GM12878 (cell line): ENCODE measurements at regions not wholly inside any gene's neighbourhood (a gene's known extent, or its start where the extent isn't known, plus 50 kb on each side); places are given as distances from the start of the nearest gene placed in this dataset.

Source experiments
- BACH1 ChIP-seq: fragments of 450-650 bp; IDR thresholded peaks from 2 replicates; pipeline ENCODE4 v1.6.1; 2017; ENCODE audit warnings: mild to moderate bottlenecking, borderline replicate concordance
- BCL11A ChIP-seq: IDR thresholded peaks from 2 replicates; pipeline ENCODE4 v1.6.1; 2011; ENCODE audit warnings: low read depth, low read length
- CEBPB ChIP-seq, 2 experiments: fragments of 150-350 bp in 1 of 2; IDR thresholded peaks; 2 replicates each; pipeline ENCODE4 v1.6.1; 2012 to 2014; ENCODE audit warnings: low read depth in 2 of 2, low read length in 2 of 2, borderline replicate concordance in 1 of 2, inconsistent platforms in 1 of 2
- CHD1 ChIP-seq: IDR thresholded peaks from 2 replicates; pipeline ENCODE4 v1.6.1; 2012; ENCODE audit warnings: low read depth, low read length, improper control_type of control experiment
- CREM ChIP-seq: IDR thresholded peaks from 2 replicates; pipeline ENCODE4 v1.6.1; 2014; ENCODE audit warnings: antibody characterized with exemption, low read depth
- ETV6 ChIP-seq, 2 experiments: fragments of 450-650 bp in 1 of 2; IDR thresholded peaks in 1 of 2; conservative IDR thresholded peaks in 1 of 2; 2 replicates each; pipeline ENCODE4 v1.6.1; 2014; ENCODE audit warnings: antibody characterized with exemption in 1 of 2, borderline replicate concordance in 1 of 2, low read depth in 1 of 2, mild to moderate bottlenecking in 1 of 2, moderate library complexity in 1 of 2
- EZH2 ChIP-seq: IDR thresholded peaks from 2 replicates; pipeline ENCODE4 v1.6.1; 2012; ENCODE audit warnings: low read depth, mild to moderate bottlenecking, control low read depth, inconsistent platforms, low read length, borderline replicate concordance; ENCODE audit not compliant: control insufficient read depth
- FOS ChIP-seq: IDR thresholded peaks from 3 replicates; pipeline ENCODE4 v1.6.1; 2011; ENCODE audit warnings: borderline replicate concordance; ENCODE audit not compliant: insufficient read length; ENCODE audit errors: extremely low read depth
- GABPA ChIP-seq: IDR thresholded peaks from 2 replicates; pipeline ENCODE4 v1.6.1; 2014; ENCODE audit warnings: antibody characterized with exemption, low read depth, mild to moderate bottlenecking, inconsistent platforms
- MXI1 ChIP-seq: fragments of 150-350 bp; IDR thresholded peaks from 2 replicates; pipeline ENCODE4 v1.6.1; 2011; ENCODE audit warnings: low read depth, mild to moderate bottlenecking, inconsistent platforms, low read length, improper control_type of control experiment
- NFIC ChIP-seq: IDR thresholded peaks from 2 replicates; pipeline ENCODE4 v1.6.1; 2012; ENCODE audit warnings: low read depth, mild to moderate bottlenecking, inconsistent platforms, low read length, moderate library complexity
- RBBP5 ChIP-seq: fragments of 200-600 bp; sonication (generic); conservative IDR thresholded peaks from 2 replicates; pipeline ENCODE4 v1.6.1; 2016
- SUZ12 ChIP-seq: fragments of 200-600 bp; sonication (generic); IDR thresholded peaks from one replicate; pipeline ENCODE4 v1.6.1; 2018; ENCODE audit warnings: antibody characterized with exemption, mild to moderate bottlenecking; ENCODE audit not compliant: unreplicated experiment
- TAF1 ChIP-seq: IDR thresholded peaks from 2 replicates; pipeline ENCODE4 v1.6.1; 2011; ENCODE audit warnings: mild to moderate bottlenecking, low read depth, low read length, borderline replicate concordance
- TBL1XR1 ChIP-seq: IDR thresholded peaks from 2 replicates; pipeline ENCODE4 v1.6.1; 2012; ENCODE audit warnings: low read depth, low read length, improper control_type of control experiment
- TCF7 ChIP-seq: IDR thresholded peaks from 2 replicates; pipeline ENCODE4 v1.6.1; 2014; ENCODE audit warnings: antibody characterized with exemption, borderline replicate concordance
- WRNIP1 ChIP-seq: IDR thresholded peaks from 2 replicates; pipeline ENCODE4 v1.6.1; 2011; ENCODE audit warnings: low read depth, low read length, improper control_type of control experiment, borderline replicate concordance
- ZBTB11 ChIP-seq: fragments of 450-650 bp; formaldehyde crosslinking; IDR thresholded peaks from 2 replicates; pipeline ENCODE4 v1.5.0; 2022; ENCODE audit warnings: mild to moderate bottlenecking, missing genetic modification characterization
- ZNF217 ChIP-seq: fragments of 450-650 bp; IDR thresholded peaks from 2 replicates; pipeline ENCODE4 v1.6.1; 2017; ENCODE audit warnings: antibody characterized with exemption, mild to moderate bottlenecking
- ZNF24 ChIP-seq: fragments of 450-650 bp; IDR thresholded peaks from 2 replicates; pipeline ENCODE4 v1.6.1; 2017; ENCODE audit warnings: antibody characterized with exemption, mild to moderate bottlenecking
- TF ChIP-seq, protein P1 (sequence below): fragments of 450-650 bp; IDR thresholded peaks from 2 replicates; pipeline ENCODE4 v1.6.1; 2017; ENCODE audit warnings: borderline replicate concordance
- TF ChIP-seq, protein P2 (sequence below): fragments of 450-650 bp; conservative IDR thresholded peaks from 2 replicates; pipeline ENCODE4 v1.6.1; 2017; ENCODE audit warnings: mild to moderate bottlenecking, moderate library complexity
- TF ChIP-seq, protein P3 (sequence below): IDR thresholded peaks from 2 replicates; pipeline ENCODE4 v1.6.1; 2011; ENCODE audit warnings: low read depth, mild to moderate bottlenecking, low read length, moderate library complexity, borderline replicate concordance; ENCODE audit errors: extremely low read depth

DNA sequence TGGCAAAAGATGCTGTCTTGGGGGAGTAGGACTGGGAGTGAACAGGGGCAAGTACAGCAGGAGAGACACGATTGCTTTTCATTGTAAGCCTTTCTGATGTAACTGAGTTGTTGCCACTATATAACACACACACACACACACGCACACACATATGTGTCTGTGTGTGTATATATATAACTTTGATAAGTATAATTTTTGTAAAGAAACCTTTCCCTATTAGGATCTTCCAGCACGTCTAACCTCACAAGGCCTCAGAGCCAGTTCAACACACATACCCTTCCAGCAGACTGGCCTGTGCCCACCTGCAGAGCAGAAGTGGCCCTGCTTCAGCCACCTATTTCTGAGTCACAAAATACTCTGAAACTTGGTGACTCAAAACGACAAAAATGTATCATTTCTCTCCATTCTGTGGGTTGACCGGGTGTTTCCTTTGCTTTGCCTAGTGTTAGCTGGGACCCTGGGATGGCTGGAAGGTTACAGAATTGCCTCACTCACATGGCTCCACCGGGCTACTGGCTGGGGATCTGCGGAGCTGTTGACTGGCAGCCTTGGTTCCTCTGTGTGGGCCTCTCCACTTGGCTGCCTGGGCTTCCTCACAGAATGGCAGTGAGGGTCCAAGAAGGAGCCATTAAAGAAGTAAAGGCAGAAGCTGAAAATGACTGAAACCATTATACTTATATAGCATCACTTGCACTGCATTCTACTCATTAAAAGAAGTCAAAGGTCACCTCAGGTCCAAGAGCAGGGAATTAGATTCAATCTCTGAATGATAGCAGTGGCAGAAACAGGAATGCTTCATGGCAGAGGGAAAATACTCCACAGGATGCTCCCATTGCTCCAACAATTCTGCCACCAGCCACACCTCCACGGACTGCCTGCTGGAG, 126.4 kb downstream of the BANF2 start (continued):
- TF ChIP-seq RBBP5 (no peak), ZNF217 (no peak), SUZ12 (no peak), EZH2 (no peak), WRNIP1 (no peak), TBL1XR1 (peak; percentile 89), TAF1 (0 out of 2 replicates have a peak, but pooled peaks have one; percentile 18), CHD1 (no peak), ZBTB11 (CRISPR knock-in tag) (no peak), NFIC (peak; percentile 99), FOS (no peak), CEBPB (IDR thresholded peaks at IDR 0.05; ENCODE audit: borderline replicate concordance in 1 of 2, low read depth in 2 of 2, low read length in 2 of 2) (peak in 1 of 2 experiments; percentile 94; a peak in 1 of 4 replicates), MXI1 (no peak), ZNF24 (no peak), GABPA (peak; percentile 79), TCF7 (peak; percentile 86), BCL11A (peak; percentile 100), BACH1 (peak; percentile 77), ETV6 (conservative IDR thresholded peaks at IDR 0.05 in 1 of 2, IDR thresholded peaks at IDR 0.05 in 1 of 2; ENCODE audit: borderline replicate concordance in 1 of 2, low read depth in 1 of 2) (peak in 1 of 2 experiments; percentile 87; a peak in 2 of 4 replicates), CREM (peak; percentile 97)
- TF ChIP-seq, protein P1, sequence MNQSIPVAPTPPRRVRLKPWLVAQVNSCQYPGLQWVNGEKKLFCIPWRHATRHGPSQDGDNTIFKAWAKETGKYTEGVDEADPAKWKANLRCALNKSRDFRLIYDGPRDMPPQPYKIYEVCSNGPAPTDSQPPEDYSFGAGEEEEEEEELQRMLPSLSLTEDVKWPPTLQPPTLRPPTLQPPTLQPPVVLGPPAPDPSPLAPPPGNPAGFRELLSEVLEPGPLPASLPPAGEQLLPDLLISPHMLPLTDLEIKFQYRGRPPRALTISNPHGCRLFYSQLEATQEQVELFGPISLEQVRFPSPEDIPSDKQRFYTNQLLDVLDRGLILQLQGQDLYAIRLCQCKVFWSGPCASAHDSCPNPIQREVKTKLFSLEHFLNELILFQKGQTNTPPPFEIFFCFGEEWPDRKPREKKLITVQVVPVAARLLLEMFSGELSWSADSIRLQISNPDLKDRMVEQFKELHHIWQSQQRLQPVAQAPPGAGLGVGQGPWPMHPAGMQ: no peak
- TF ChIP-seq, protein P2, sequence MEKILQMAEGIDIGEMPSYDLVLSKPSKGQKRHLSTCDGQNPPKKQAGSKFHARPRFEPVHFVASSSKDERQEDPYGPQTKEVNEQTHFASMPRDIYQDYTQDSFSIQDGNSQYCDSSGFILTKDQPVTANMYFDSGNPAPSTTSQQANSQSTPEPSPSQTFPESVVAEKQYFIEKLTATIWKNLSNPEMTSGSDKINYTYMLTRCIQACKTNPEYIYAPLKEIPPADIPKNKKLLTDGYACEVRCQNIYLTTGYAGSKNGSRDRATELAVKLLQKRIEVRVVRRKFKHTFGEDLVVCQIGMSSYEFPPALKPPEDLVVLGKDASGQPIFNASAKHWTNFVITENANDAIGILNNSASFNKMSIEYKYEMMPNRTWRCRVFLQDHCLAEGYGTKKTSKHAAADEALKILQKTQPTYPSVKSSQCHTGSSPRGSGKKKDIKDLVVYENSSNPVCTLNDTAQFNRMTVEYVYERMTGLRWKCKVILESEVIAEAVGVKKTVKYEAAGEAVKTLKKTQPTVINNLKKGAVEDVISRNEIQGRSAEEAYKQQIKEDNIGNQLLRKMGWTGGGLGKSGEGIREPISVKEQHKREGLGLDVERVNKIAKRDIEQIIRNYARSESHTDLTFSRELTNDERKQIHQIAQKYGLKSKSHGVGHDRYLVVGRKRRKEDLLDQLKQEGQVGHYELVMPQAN: no peak
- TF ChIP-seq, protein P3, sequence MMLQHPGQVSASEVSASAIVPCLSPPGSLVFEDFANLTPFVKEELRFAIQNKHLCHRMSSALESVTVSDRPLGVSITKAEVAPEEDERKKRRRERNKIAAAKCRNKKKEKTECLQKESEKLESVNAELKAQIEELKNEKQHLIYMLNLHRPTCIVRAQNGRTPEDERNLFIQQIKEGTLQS: no peak
